NCI-H146 (cell line): ENCODE measurements at regions not wholly inside any gene's neighbourhood (a gene's known extent, or its start where the extent isn't known, plus 50 kb on each side); places are given as distances from the start of the nearest gene placed in this dataset.

Experiments used
- DNase-seq: peaks from one replicate; lab custom pipeline; 2025; lab: John Stamatoyannopoulos, UW

DNA sequence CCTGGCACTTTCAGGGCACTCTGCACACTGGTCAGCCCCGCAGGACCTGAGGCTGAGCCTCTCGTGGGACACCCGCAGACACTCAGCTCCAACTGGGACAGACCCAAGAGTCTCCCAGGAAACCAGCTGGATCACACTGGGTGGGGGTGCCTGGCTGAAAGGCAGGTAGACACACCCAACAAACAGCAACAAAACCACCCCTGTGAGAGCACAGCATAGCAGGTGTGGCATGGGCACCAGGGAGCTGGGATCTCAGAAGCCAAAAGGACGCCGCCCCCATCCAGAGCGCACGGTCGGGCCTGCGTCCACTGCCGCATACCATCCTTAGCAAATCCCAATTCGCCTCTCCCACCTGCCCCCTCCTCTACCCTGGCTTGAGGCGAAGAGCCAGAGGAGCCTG lies 154.2 kb upstream of the LINGO1 start:
- DNase-seq, result peak; percentile 2

GRCh38 chr15:77786181-77786890 lies 153.6 kb upstream of the LINGO1 start:
- DNase-seq, result peak; percentile 4

- peak; percentile 74 for DNase-seq
These were observed 151.9 kb upstream of the LINGO1 start for GRCh38 chr15:77784361-77785292.

DNA sequence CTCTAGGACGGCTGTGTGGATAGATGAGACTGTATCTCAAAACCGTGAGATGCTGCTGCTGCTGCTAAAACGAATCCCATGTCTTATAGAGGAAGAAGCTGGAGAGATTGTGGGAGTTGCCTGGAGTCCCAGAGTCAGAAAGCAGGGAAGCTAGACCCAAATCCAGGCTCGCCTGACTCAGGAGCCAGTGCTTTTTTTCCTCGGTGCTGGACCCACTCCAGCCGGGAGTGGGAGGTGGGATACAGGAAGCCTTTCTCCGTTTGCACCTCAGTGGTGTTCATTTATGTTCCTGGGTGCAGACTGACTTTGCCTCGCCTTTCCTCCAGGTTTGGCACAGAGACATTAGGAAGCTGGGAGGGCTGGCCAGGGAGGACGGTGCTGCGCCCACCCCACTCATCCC lies 150.9 kb upstream of the LINGO1 start:
- DNase-seq, result no peak

DNA sequence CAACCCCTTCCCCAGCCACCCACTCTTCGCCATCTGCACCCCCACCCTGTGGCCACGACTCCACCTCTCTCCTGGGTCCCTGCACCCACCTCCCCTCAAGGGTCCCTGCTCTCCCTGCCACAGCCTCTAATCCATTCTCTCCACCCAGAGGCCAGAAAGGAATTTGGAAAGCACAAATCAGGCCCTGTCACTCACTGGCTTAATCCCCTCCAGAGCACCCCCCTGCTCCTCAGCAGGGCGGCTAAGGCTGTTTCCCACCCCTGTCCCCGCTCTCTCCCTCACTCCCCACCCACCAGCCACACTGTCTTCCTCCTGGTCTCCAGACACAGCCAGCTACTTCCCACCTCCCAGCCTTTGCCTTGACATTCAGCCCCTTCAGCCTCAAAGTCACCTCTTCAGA lies 150.0 kb upstream of the LINGO1 start:
- DNase-seq, result no peak

GRCh38 chr15:77781946-77782240 lies 149.2 kb upstream of the LINGO1 start:
- DNase-seq, result no peak

- no peak for DNase-seq
These were observed 148.6 kb upstream of the LINGO1 start for GRCh38 chr15:77781151-77781945.

DNA sequence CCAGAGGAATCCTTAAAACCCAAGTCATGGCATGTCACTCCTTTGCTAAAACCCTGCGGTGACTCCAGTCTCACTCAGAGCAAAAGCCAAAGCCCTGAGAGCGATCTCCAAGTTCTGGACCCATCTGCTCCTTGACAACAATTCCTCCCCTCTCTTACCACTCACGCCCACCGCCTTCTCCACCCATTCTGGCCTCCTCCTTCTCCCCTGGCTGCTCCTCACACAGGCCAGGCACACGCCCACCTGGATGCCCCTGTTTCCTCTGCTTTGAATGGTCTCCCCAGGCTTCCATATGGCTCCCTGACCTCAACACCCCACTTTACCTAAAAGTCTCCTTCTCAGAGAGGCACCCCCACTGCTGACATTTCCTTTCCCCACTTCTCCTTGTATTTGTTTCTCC lies 146.1 kb upstream of the LINGO1 start:
- DNase-seq, result no peak

DNA sequence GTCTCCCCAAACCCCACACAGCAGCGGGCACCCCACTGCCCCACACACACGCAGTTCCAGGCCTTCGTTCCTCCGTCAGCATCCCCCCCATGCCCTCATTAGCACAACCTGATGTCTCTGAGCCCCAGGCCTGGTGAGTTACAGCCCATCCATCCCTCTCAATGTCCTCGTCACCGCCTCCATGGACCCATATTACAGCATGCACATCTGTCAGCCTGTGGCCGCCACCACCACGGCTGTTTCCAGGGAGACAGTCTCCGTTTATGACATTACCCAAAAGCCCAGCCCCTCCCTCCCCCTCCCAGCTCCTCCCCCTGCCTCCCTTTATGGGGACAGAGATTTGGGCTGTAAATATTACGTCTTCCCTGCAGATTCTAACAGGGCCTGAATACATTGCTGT lies 143.1 kb upstream of the LINGO1 start:
- no peak for DNase-seq

DNA sequence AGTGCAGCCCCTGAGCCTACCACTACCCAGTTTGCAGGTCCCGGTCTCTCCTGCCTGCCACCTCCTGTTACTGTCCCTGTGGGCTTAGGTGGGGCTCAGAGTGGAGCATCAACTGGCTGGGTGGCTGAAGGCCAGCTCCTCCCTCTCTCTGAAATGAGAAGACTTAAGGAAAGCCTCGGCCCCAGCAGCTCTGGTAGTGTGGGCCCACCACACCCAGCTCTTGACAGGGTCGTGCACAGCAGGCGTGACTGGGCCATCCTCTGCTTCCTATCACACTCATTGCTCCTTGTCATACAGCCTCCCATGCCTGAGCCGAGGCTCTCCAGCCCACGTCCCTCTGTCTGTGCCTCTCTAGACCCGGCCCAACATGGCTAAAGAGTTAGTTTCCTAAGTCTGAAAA lies 142.7 kb upstream of the LINGO1 start:
- no peak for DNase-seq

GRCh38 chr15:77774350-77774749 lies 141.6 kb upstream of the LINGO1 start:
- DNase-seq, result no peak

- DNase-seq, result no peak
These were observed 141.2 kb upstream of the LINGO1 start for GRCh38 chr15:77773903-77774302.

DNA sequence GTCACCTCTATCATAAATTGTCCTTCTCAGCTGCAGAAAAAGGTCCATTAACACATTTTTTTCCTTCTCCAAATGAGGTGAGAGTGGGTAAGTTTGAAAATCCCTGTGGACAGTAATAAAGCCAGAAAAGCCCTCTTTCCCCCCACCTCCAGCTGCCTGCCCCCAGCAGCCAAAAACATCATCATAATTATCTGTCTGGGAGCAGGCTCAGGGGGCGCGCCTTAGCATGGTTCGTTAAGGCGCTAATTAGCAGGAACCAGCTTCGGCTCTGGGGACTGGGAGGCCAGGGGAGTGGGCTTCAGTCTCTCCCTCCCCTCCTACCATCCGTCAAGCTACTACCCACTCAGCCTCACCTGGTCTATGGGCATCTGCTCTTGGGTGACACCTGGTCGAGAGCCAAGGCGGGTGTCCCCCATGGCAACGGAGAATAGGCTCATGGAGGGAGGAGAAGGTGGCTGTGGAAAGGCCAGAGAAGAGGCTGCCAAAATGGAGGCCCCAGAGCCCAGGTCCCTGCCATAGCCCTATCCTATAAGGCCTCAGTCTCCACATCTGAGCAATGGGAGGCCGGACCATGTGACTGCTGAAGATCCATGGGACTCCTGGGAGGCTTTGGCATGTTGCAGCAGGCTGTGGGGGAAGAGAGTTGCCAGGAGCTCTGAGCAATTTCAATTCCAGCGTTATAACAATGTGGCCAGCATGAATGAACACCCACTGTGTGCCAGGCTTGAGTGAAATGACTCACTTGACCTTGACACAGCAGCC lies 140.1 kb upstream of the LINGO1 start:
- DNase-seq, result no peak

- no peak for DNase-seq
These were observed 138.9 kb upstream of the LINGO1 start for GRCh38 chr15:77771616-77772015.

GRCh38 chr15:77769700-77770099 lies 137.0 kb upstream of the LINGO1 start:
- DNase-seq, result no peak

GRCh38 chr15:77768521-77769078 lies 135.9 kb upstream of the LINGO1 start:
- no peak for DNase-seq

DNA sequence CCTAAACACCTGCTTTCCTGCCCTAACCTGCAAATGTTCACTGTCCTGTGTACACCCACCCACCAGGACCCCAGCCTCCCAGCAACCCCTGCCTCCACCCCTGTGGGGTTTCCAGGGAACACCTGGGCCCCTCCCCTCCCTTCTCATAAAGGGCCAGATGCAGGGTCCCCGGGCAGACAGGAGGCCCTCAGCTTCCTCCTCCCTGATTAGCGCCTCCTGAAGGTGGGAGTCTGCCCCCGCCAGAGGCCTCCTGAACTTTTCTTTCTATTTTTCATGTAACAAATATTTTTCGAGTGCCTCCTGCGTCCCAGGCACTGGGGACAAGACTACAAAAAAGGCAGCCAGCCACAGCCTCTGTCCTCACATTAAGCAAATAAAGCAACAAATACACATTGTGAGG lies 135.4 kb upstream of the LINGO1 start:
- DNase-seq, result peak; percentile 83

- DNase-seq, result no peak
These were observed 131.4 kb upstream of the LINGO1 start for GRCh38 chr15:77764095-77764494.

DNA sequence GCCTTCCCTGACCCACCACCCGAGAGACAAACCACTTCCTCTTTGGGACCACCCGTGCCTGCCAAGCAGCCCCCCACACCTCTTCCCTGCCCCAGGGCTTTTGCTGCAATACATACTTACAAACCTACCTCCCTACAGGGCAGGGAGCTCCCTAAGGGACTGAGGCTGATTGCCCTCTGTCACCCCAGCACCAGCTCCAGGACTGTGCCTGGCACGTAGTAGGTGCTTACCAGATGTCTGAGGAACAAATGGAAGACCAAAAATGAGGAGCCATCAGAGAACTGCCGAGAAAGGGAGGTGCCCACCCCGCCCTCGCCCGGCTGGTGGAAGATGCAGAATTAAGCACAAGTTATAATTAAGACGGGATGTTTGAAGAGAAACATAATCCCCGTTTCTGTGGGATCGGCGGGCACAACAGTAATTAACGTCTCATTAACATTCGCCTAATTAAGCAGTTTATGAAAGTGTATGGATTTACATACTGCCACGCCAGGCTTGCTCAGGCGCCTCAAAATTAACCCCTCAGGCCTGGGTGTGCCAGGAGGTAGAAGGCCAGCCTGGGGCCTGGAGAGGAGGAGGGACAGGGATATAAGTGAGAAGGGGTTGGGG lies 130.1 kb upstream of the LINGO1 start:
- no peak for DNase-seq

GRCh38 chr15:77759896-77760592 lies 127.3 kb upstream of the LINGO1 start:
- no peak for DNase-seq

GRCh38 chr15:77753939-77754338 lies 121.2 kb upstream of the LINGO1 start:
- no peak for DNase-seq
